Common myeloid progenitor, CD34-positive (primary cell): ENCODE measurements at regions not wholly inside any gene's neighbourhood (a gene's known extent, or its start where the extent isn't known, plus 50 kb on each side); places are given as distances from the start of the nearest gene placed in this dataset.

ENCODE experiments used
- CTCF ChIA-PET: fragments of 350-600 bp; sonication (Branson Sonifier 250); formaldehyde crosslinking; loops from one replicate; lab custom pipeline; 2021; ENCODE audit warnings: antibody characterized with exemption; lab: Charles Lee
- POLR2A ChIA-PET: fragments of 350-600 bp; sonication (Branson Sonifier 250); formaldehyde crosslinking; loops from one replicate; lab custom pipeline; 2021; ENCODE audit warnings: antibody characterized with exemption; lab: Charles Lee
- DNase-seq, 3 donors: peaks; one replicate each; pipeline versions ENCODE4 v3.0.0 to v3.0.0-alpha.2; 2013
- H3K27ac ChIP-seq, 2 experiments: 1 replicate in 1 of 2; 2 replicates in 1 of 2; pipeline ENCODE4 v1.7.0; 2013; ENCODE audit warnings: inconsistent platforms in 2 of 2, low read length in 2 of 2, mild to moderate bottlenecking in 2 of 2, low read depth in 1 of 2, moderate library complexity in 1 of 2; ENCODE audit not compliant: severe bottlenecking in 2 of 2, insufficient read depth in 1 of 2, poor library complexity in 1 of 2
- H3K27me3 ChIP-seq, 5 experiments: replicated peaks in 2 of 5; 1 replicate in 3 of 5; 2 replicates in 2 of 5; pipeline versions ENCODE4 v1.6.1 to v1.7.0; 2013; ENCODE audit warnings: low read length in 4 of 5, mild to moderate bottlenecking in 2 of 5, moderate library complexity in 2 of 5, inconsistent platforms in 1 of 5; ENCODE audit not compliant: insufficient read depth in 5 of 5, control insufficient read depth in 4 of 5
- H3K36me3 ChIP-seq, 4 experiments: 1 replicate in 2 of 4; 2 replicates in 2 of 4; pipeline versions ENCODE4 v1.6.1 to v1.7.0; 2013; ENCODE audit warnings: low read length in 3 of 4, control low read depth in 1 of 4, mild to moderate bottlenecking in 1 of 4; ENCODE audit not compliant: control insufficient read depth in 4 of 4, insufficient read depth in 4 of 4
- H3K4me1 ChIP-seq, 4 experiments: 1 replicate in 3 of 4; 2 replicates in 1 of 4; pipeline versions ENCODE4 v1.6.1 to v1.7.1; 2013; ENCODE audit warnings: low read length in 3 of 4, mild to moderate bottlenecking in 3 of 4, control low read depth in 1 of 4, inconsistent platforms in 1 of 4, moderate library complexity in 1 of 4; ENCODE audit not compliant: control insufficient read depth in 4 of 4, insufficient read depth in 4 of 4; ENCODE audit errors: control extremely low read depth in 1 of 4
- H3K4me3 ChIP-seq, 7 experiments: 1 replicate in 4 of 7; 2 replicates in 3 of 7; pipeline versions ENCODE4 v1.5.1 to v1.7.0; 2013; ENCODE audit warnings: mild to moderate bottlenecking in 7 of 7, low read length in 6 of 7, moderate library complexity in 6 of 7, inconsistent platforms in 2 of 7, low read depth in 2 of 7, control low read depth in 1 of 7; ENCODE audit not compliant: insufficient read depth in 4 of 7, control insufficient read depth in 1 of 7; ENCODE audit errors: extremely low read depth in 1 of 7
- H3K9me3 ChIP-seq, 5 experiments: 1 replicate in 4 of 5; 2 replicates in 1 of 5; pipeline versions ENCODE4 v1.6.1 to v1.7.1; 2013; ENCODE audit warnings: low read length in 4 of 5, mild to moderate bottlenecking in 2 of 5, inconsistent platforms in 1 of 5, low read depth in 1 of 5, moderate library complexity in 1 of 5; ENCODE audit not compliant: control insufficient read depth in 4 of 5, insufficient read depth in 2 of 5; ENCODE audit errors: control extremely low read depth in 1 of 5
- WGBS: methylation state at CpG from one replicate; pipeline ENCODE4 v1.1.5; 2013; ENCODE audit not compliant: insufficient coverage; 5-methylcytosine and 5-hydroxymethylcytosine counted together

DNA sequence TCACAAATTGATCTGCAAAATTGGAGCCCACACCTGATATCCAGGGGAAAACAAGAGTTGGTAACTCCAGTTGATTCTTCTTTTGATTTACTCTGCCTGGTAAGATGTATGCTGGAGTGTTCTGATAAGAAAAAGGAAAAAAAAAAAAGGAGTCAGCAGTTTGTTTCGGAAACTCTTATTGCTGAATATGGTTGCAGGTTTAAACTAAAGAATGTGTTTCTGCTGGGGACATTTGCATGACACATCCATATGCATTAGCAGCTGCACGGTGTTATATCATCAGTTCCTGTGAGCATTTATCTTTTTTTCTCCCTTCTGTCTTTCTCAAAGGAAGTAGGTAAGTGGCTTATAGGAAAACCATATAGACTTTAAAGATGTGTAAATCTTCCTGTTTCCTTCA lies 418.5 kb upstream of the ESRRG start:
- 100% methylated on average over 1 of the region's 2 CpGs for WGBS
- POLR2A ChIA-PET, result no interaction called here
- H3K27ac ChIP-seq, result no peak overlapping the region
- H3K27me3 ChIP-seq, result peaks cover 12 to 58% (median 30%) of the 10 kb centered on the region in 5 experiments
- CTCF ChIA-PET, result no interaction called here
- no peak overlapping the region for H3K4me3 ChIP-seq
- no peaks in the 10 kb centered on the region for H3K36me3 ChIP-seq
- no peak for DNase-seq
- peaks cover 0 to 2% (median 0%) of the 10 kb centered on the region in 5 experiments for H3K9me3 ChIP-seq
- peaks cover 0 to 4% (median 1%) of the 10 kb centered on the region in 4 experiments for H3K4me1 ChIP-seq

DNA sequence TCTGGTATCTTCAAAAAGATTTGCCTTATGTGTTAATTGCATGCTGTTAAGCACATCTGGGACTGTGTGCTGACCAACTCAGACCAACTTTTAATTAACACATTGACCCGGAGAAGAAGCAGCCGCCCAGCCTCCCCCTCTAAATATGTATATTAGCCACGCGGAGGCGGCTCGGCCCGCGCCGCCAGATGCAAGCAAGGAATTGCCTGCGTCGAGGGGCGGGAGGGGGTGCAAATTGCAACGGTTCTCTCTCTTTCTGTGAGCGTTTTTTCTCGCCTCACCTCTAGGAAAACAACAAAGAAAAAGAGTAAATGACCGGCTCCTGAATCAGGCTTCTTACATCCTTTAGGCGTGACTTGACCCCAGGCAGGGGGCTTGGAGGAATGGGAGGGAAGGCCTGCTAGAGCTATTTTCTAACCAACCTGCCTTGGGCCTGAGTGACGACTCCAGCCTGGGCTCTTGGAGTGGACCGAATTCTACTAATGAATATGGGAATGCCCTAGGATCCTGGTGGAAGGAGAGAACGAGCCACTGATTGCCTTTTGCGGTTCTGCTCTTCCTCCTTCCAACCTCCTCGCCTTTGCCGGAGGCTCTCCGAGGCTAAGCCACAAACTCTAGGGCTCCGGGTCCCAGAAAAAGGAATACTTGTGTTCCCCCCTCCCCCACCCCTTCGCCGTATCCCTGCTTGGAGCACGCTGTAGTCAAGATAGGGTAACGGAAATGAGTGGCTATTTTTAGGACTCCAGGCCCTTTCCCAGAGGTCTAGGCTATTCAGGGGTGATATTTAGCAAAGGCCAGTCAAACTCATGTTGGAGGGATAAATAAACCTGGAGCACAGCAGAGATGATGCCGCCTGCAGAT lies 417.0 kb upstream of the ESRRG start:
- Histone ChIP-seq H3K4me1 (peaks cover 0 to 12% (median 9%) of the 10 kb centered on the region in 4 experiments), H3K27ac (no peak overlapping the region), H3K4me3 (peak overlapping the region in 1 of 7 experiments; percentile 41), H3K27me3 (peaks cover 12 to 72% (median 40%) of the 10 kb centered on the region in 5 experiments), H3K9me3 (peaks cover 0 to 2% (median 0%) of the 10 kb centered on the region in 5 experiments), H3K36me3 (no peaks in the 10 kb centered on the region)
- WGBS, result 7% methylated on average over 23 of the region's 30 CpGs
- POLR2A ChIA-PET, result no interaction called here
- CTCF ChIA-PET, result no interaction called here
- DNase-seq, result no peak

- 2% methylated on average over 15 of the region's 29 CpGs for WGBS
- DNase-seq, result no peak
- Histone ChIP-seq H3K36me3 (no peaks in the 10 kb centered on the region), H3K27ac (no peak overlapping the region), H3K27me3 (peaks cover 12 to 80% (median 46%) of the 10 kb centered on the region in 5 experiments), H3K9me3 (no peaks in the 10 kb centered on the region), H3K4me1 (peaks cover 0 to 15% (median 10%) of the 10 kb centered on the region in 4 experiments), H3K4me3 (peak overlapping the region in 2 of 7 experiments; percentile 15 to 41)
- POLR2A ChIA-PET, result no interaction called here
- CTCF ChIA-PET, result no interaction called here
Observed at GRCh38 chr1:217139513-217139912, 416.3 kb upstream of the ESRRG start.

DNA sequence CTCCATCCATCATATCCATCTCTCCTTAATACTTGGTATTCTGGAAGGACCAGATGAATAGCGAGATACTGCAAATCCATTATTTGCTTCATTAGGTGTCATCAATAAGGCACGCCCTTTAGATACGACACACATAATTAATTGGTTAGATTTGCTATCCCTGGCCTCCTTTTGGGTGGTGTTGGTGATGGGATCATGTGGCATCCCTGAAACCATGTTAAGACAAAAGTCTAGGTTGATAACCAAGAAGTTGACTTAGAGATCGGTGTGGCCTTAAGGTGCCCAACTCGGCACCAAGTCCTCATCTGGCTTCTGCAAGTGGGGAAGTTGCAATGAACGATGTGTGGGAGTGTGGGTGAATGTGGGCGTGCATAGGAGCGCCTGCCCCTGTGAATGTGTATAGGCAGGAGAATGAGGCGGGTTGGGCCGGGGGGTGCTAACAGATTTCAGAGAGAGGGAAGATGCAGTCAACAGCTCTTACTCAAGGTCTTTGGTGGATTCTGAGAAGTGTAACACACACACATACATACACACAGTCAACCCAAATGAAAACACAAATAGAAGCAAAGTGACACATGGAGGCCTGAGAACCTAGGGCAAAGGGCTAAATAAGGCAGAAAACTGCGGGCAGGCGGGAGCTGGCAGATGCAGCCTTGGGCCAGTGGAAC lies 415.7 kb upstream of the ESRRG start:
- 6% methylated on average over 5 of the region's 12 CpGs for WGBS
- H3K4me1 ChIP-seq, result peaks cover 0 to 15% (median 10%) of the 10 kb centered on the region in 4 experiments
- no peaks in the 10 kb centered on the region for H3K9me3 ChIP-seq
- H3K27ac ChIP-seq, result no peak overlapping the region
- peaks cover 12 to 85% (median 51%) of the 10 kb centered on the region in 5 experiments for H3K27me3 ChIP-seq
- no peak for DNase-seq
- CTCF ChIA-PET, result no interaction called here
- H3K4me3 ChIP-seq, result no peak overlapping the region
- no peaks in the 10 kb centered on the region for H3K36me3 ChIP-seq
- POLR2A ChIA-PET, result no interaction called here

DNA sequence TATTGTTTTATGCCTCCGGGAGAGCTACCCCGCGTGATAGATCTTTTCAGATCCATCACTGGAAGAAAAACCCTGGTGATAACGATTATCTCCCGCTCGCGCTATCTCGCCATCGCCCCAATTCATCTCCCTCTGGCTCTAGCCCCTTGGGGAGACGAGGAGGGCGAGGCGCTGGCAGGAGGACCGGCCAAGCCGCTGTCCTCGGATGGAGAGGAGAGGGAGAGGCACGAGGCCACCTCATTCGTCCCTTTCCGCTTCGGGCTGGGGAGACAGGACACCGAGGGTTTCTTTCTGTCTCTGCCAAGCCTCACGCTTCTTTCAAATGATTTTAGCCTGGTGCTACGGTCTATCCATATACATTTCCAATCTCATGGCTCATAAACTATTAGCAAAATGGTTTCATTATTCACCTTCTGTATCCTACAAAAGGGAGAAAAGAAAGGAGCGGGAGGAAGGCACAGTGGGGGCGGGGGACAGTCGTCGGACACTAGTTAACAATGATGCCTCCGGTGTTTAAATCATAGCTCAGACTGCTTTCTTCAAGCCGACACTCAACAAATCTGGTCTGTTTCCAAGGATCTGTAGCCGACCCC lies 415.0 kb upstream of the ESRRG start:
- H3K9me3 ChIP-seq, result peaks cover 0 to under 1% (median 0%) of the 10 kb centered on the region in 5 experiments
- DNase-seq, result no peak
- no peaks in the 10 kb centered on the region for H3K36me3 ChIP-seq
- CTCF ChIA-PET, result no interaction called here
- POLR2A ChIA-PET, result no interaction called here
- peaks cover 12 to 92% (median 56%) of the 10 kb centered on the region in 5 experiments for H3K27me3 ChIP-seq
- WGBS, result 10% methylated on average over 24 of the region's 29 CpGs
- no peak overlapping the region for H3K27ac ChIP-seq
- H3K4me3 ChIP-seq, result no peak overlapping the region
- H3K4me1 ChIP-seq, result peaks cover 0 to 15% (median 10%) of the 10 kb centered on the region in 4 experiments

GRCh38 chr1:217137210-217137881 lies 414.1 kb upstream of the ESRRG start:
- ChIA-PET CTCF (no interaction called here), POLR2A (no interaction called here)
- Histone ChIP-seq H3K27ac (no peak overlapping the region), H3K4me1 (peaks cover 0 to 15% (median 10%) of the 10 kb centered on the region in 4 experiments), H3K27me3 (peaks cover 12 to 99% (median 61%) of the 10 kb centered on the region in 5 experiments), H3K4me3 (no peak overlapping the region), H3K36me3 (no peaks in the 10 kb centered on the region), H3K9me3 (peaks cover 0 to 6% (median 0%) of the 10 kb centered on the region in 5 experiments)
- WGBS, result 4% methylated on average over 36 of the region's 53 CpGs
- no peak for DNase-seq
